Prostate gland (tissue), 2 donors: ENCODE measurements at regions not wholly inside any gene's neighbourhood (a gene's known extent, or its start where the extent isn't known, plus 50 kb on each side); places are given as distances from the start of the nearest gene placed in this dataset.
"Not testable (repeated sequence)": the region's sequence is repeated elsewhere in the genome, so short reads cannot be mapped to it uniquely, and the experiment has no call there.

Source experiments
- DNase-seq: peaks from one replicate; pipeline ENCODE4 v3.0.0-alpha.2; 2019; ENCODE audit warnings: low spot score
- H3K27ac ChIP-seq, 2 donors: fragments of 200-600 bp; sonication (generic); 2 replicates each; pipeline ENCODE4 v1.5.1; 2017 to 2019
- H3K27me3 ChIP-seq: fragments of 200-600 bp; sonication (generic); replicated peaks from 2 replicates; pipeline ENCODE4 v1.5.1; 2019; ENCODE audit not compliant: insufficient read depth
- H3K36me3 ChIP-seq, 2 donors: fragments of 200-600 bp; sonication (generic); 1 replicate in 1 of 2; 2 replicates in 1 of 2; pipeline versions ENCODE4 v1.5.1 to v1.8.1; 2017 to 2019
- H3K4me1 ChIP-seq: fragments of 200-600 bp; sonication (generic); replicated peaks from 2 replicates; pipeline ENCODE4 v1.5.1; 2019
- H3K4me3 ChIP-seq, 2 donors: fragments of 200-600 bp; sonication (generic); 2 replicates each; pipeline ENCODE4 v1.5.1; 2017 to 2019
- H3K9me3 ChIP-seq: fragments of 200-600 bp; sonication (generic); 2 replicates; pipeline ENCODE4 v1.5.1; 2017
- CTCF ChIP-seq, 4 experiments: fragments of 200-600 bp in 2 of 4; fragments of 450-650 bp in 2 of 4; sonication (generic) in 2 of 4; IDR thresholded peaks; 1 replicate in 3 of 4; 2 replicates in 1 of 4; pipeline ENCODE4 v1.5.1; 2016 to 2019; ENCODE audit warnings: antibody characterized with exemption in 4 of 4, mild to moderate bottlenecking in 2 of 4, moderate library complexity in 2 of 4
- POLR2A ChIP-seq: fragments of 450-650 bp; IDR thresholded peaks from one replicate; pipeline ENCODE4 v1.6.1; 2016; ENCODE audit warnings: antibody characterized with exemption, mild to moderate bottlenecking
- POLR2AphosphoS5 ChIP-seq: sonication (generic); formaldehyde crosslinking; IDR thresholded peaks from one replicate; pipeline ENCODE4 v1.6.1; 2017; ENCODE audit warnings: antibody characterized with exemption
- WGBS: methylation state at CpG from one replicate; pipeline ENCODE4 v1.1.5; 2018; 5-methylcytosine and 5-hydroxymethylcytosine counted together
- intact Hi-C: fragments of 100-400 bp; cut with DNase I; formaldehyde crosslinking; loops from one replicate; pipeline ENCODE4 v1.14.2; 2022

GRCh38 chr12:9447791-9448614, 159.7 kb downstream of the KLRB1 start:
- H3K36me3 ChIP-seq, H3K4me1 ChIP-seq, H3K27me3 ChIP-seq, intact Hi-C loops, H3K9me3 ChIP-seq: not testable (repeated sequence)
- peak; percentile 86 for DNase-seq
- peak overlapping the region; percentile 39 to 49 for H3K4me3 ChIP-seq
- H3K27ac ChIP-seq = peak overlapping the region; percentile 61 to 70
- 0% methylated on average over 44 of the region's 61 CpGs for WGBS
- peak in 1 of 4 experiments; percentile 23 for TF ChIP-seq CTCF (IDR thresholded peaks at IDR 0.05)
- peak; percentile 73 for TF ChIP-seq POLR2AphosphoS5
- TF ChIP-seq POLR2A = peak; percentile 44

GRCh38 chr12:9446883-9447761, 160.6 kb downstream of the KLRB1 start:
- H3K4me3 ChIP-seq = peak overlapping the region in 1 of 2 donors; percentile 49
- H3K27ac ChIP-seq = not testable (repeated sequence)

GRCh38 chr12:9440428-9440827, 167.3 kb downstream of the KLRB1 start:
- H3K4me1 ChIP-seq, intact Hi-C loops, H3K9me3 ChIP-seq, H3K4me3 ChIP-seq, H3K36me3 ChIP-seq, H3K27ac ChIP-seq, DNase-seq, H3K27me3 ChIP-seq: not testable (repeated sequence)
- WGBS = 97% methylated on average over 4 of the region's 5 CpGs

More at GRCh38 chr12:9446883-9447761, 160.6 kb downstream of the KLRB1 start:
- WGBS = 16% methylated on average over 17 of the region's 20 CpGs
- H3K36me3 ChIP-seq, H3K27me3 ChIP-seq, DNase-seq, H3K4me1 ChIP-seq, H3K9me3 ChIP-seq, intact Hi-C loops: not testable (repeated sequence)

GRCh38 chr12:9435682-9436081, 172.0 kb downstream of the KLRB1 start:
- H3K4me3 ChIP-seq, H3K27me3 ChIP-seq, DNase-seq, H3K9me3 ChIP-seq, intact Hi-C loops, H3K27ac ChIP-seq, H3K4me1 ChIP-seq, H3K36me3 ChIP-seq: not testable (repeated sequence)
- 81% methylated on average over 8 of the region's 15 CpGs for WGBS

- H3K27ac ChIP-seq, H3K36me3 ChIP-seq, H3K4me1 ChIP-seq, intact Hi-C loops, H3K27me3 ChIP-seq, H3K9me3 ChIP-seq, H3K4me3 ChIP-seq, DNase-seq: not testable (repeated sequence)
- 80% methylated on average over 1 of the region's 19 CpGs for WGBS
Observed at GRCh38 chr12:9430385-9430784, 177.3 kb downstream of the KLRB1 start.

GRCh38 chr12:9428856-9429255, 178.9 kb downstream of the KLRB1 start:
- intact Hi-C loops, H3K4me1 ChIP-seq, DNase-seq, H3K4me3 ChIP-seq, H3K27ac ChIP-seq, H3K9me3 ChIP-seq, H3K36me3 ChIP-seq, H3K27me3 ChIP-seq: not testable (repeated sequence)
- WGBS = 85% methylated on average over 5 of the region's 13 CpGs

GRCh38 chr12:9425429-9425828, 182.3 kb downstream of the KLRB1 start:
- DNase-seq, H3K4me1 ChIP-seq, H3K27me3 ChIP-seq, H3K27ac ChIP-seq, H3K4me3 ChIP-seq, H3K36me3 ChIP-seq, intact Hi-C loops, H3K9me3 ChIP-seq: not testable (repeated sequence)
- WGBS = no CpG with 5 or more reads among the region's 13 CpGs

GRCh38 chr12:9424175-9424740, 183.5 kb downstream of the KLRB1 start:
- H3K27me3 ChIP-seq, H3K4me1 ChIP-seq, H3K9me3 ChIP-seq, H3K4me3 ChIP-seq, DNase-seq, H3K36me3 ChIP-seq, H3K27ac ChIP-seq, intact Hi-C loops: not testable (repeated sequence)
- WGBS = 96% methylated on average over 6 of the region's 9 CpGs

GRCh38 chr12:9422689-9423088, 185.0 kb downstream of the KLRB1 start:
- H3K27me3 ChIP-seq, H3K27ac ChIP-seq, DNase-seq, intact Hi-C loops, H3K36me3 ChIP-seq, H3K9me3 ChIP-seq, H3K4me3 ChIP-seq, H3K4me1 ChIP-seq: not testable (repeated sequence)
- 43% methylated on average over 1 of the region's 2 CpGs for WGBS

GRCh38 chr12:9421520-9422086, 186.1 kb downstream of the KLRB1 start:
- H3K36me3 ChIP-seq, H3K9me3 ChIP-seq, H3K27ac ChIP-seq, H3K4me1 ChIP-seq, H3K27me3 ChIP-seq, DNase-seq, intact Hi-C loops, H3K4me3 ChIP-seq: not testable (repeated sequence)
- 99% methylated on average over 10 of the region's 18 CpGs for WGBS
